Liver (tissue), 8 donors: ENCODE measurements at regions not wholly inside any gene's neighbourhood (a gene's known extent, or its start where the extent isn't known, plus 50 kb on each side); places are given as distances from the start of the nearest gene placed in this dataset.

Source experiments
- DNase-seq: peaks from one replicate; pipeline ENCODE4 v3.0.0-alpha.2; 2017; ENCODE audit warnings: low spot score
- H3K27ac ChIP-seq, 2 donors: one replicate each; pipeline ENCODE4 v1.7.0; 2013; ENCODE audit warnings: inconsistent platforms in 2 of 2, low read length in 2 of 2, control low read depth in 1 of 2, low read depth in 1 of 2, mild to moderate bottlenecking in 1 of 2
- H3K27me3 ChIP-seq, 4 donors: one replicate each; pipeline versions ENCODE4 v1.6.1 to v1.7.0; 2013; ENCODE audit warnings: low read length in 3 of 4, inconsistent platforms in 1 of 4, mild to moderate bottlenecking in 1 of 4, moderate library complexity in 1 of 4; ENCODE audit not compliant: control insufficient read depth in 4 of 4, insufficient read depth in 4 of 4
- H3K36me3 ChIP-seq, 4 donors: one replicate each; pipeline versions ENCODE4 v1.6.1 to v1.7.0; 2013; ENCODE audit warnings: low read length in 3 of 4, mild to moderate bottlenecking in 3 of 4, low read depth in 1 of 4, moderate library complexity in 1 of 4; ENCODE audit not compliant: control insufficient read depth in 4 of 4, insufficient read depth in 3 of 4
- H3K4me1 ChIP-seq, 4 donors: one replicate each; pipeline versions ENCODE4 v1.6.1 to v1.7.0; 2013; ENCODE audit warnings: low read length in 3 of 4, mild to moderate bottlenecking in 3 of 4, moderate library complexity in 1 of 4; ENCODE audit not compliant: control insufficient read depth in 4 of 4, insufficient read depth in 4 of 4
- H3K4me3 ChIP-seq, 3 donors: one replicate each; pipeline versions ENCODE4 v1.6.1 to v1.7.0; 2013; ENCODE audit warnings: low read length in 3 of 3, control low read depth in 1 of 3, low read depth in 1 of 3, mild to moderate bottlenecking in 1 of 3
- H3K9ac ChIP-seq, 2 donors: one replicate each; pipeline ENCODE4 v1.7.0; 2013; ENCODE audit warnings: low read length in 2 of 2, mild to moderate bottlenecking in 2 of 2, moderate library complexity in 2 of 2, control low read depth in 1 of 2, low read depth in 1 of 2
- H3K9me3 ChIP-seq, 4 donors: one replicate each; pipeline versions ENCODE4 v1.6.1 to v1.7.0; 2013; ENCODE audit warnings: low read length in 3 of 4; ENCODE audit not compliant: control insufficient read depth in 4 of 4
- EGR1 ChIP-seq, 2 donors: IDR thresholded peaks; 2 replicates each; pipeline ENCODE4 v1.6.1; 2016 to 2018; ENCODE audit warnings: antibody characterized with exemption in 2 of 2, low read depth in 2 of 2
- FOXA1 ChIP-seq: IDR thresholded peaks from 2 replicates; pipeline ENCODE4 v1.6.1; 2016; ENCODE audit warnings: antibody characterized with exemption
- FOXA2 ChIP-seq: IDR thresholded peaks from 2 replicates; pipeline ENCODE4 v1.6.1; 2016; ENCODE audit warnings: antibody characterized with exemption
- GABPA ChIP-seq, 2 donors: IDR thresholded peaks in 1 of 2; conservative IDR thresholded peaks in 1 of 2; 2 replicates each; pipeline ENCODE4 v1.6.1; 2016; ENCODE audit warnings: antibody characterized with exemption in 2 of 2, mild to moderate bottlenecking in 1 of 2, moderate library complexity in 1 of 2
- HNF4A ChIP-seq, 2 donors: conservative IDR thresholded peaks; 2 replicates each; pipeline ENCODE4 v1.6.1; 2016; ENCODE audit warnings: antibody characterized with exemption in 2 of 2, mild to moderate bottlenecking in 2 of 2
- JUND ChIP-seq, 2 donors: IDR thresholded peaks; 2 replicates each; pipeline ENCODE4 v1.6.1; 2016; ENCODE audit warnings: antibody characterized with exemption in 2 of 2
- NR2F2 ChIP-seq: IDR thresholded peaks from 2 replicates; pipeline ENCODE4 v1.6.1; 2016; ENCODE audit warnings: antibody characterized with exemption
- RAD21 ChIP-seq, 2 donors: IDR thresholded peaks; 2 replicates each; pipeline ENCODE4 v1.6.1; 2016; ENCODE audit warnings: antibody characterized with exemption in 2 of 2, mild to moderate bottlenecking in 2 of 2
- SP1 ChIP-seq: IDR thresholded peaks from 2 replicates; pipeline ENCODE4 v1.6.1; 2018; ENCODE audit warnings: antibody characterized with exemption, mild to moderate bottlenecking
- WGBS: extraction: QIAGEN DNeasy Blood & Tissue Kit; methylation state at CpG from one replicate; pipeline ENCODE4 v1.1.7; 2013; 5-methylcytosine and 5-hydroxymethylcytosine counted together
- TF ChIP-seq, protein P1 (sequence below): IDR thresholded peaks from 2 replicates; pipeline ENCODE4 v1.6.1; 2016; ENCODE audit warnings: antibody characterized with exemption
- TF ChIP-seq, protein P2 (sequence below): IDR thresholded peaks from 2 replicates; pipeline ENCODE4 v1.6.1; 2016; ENCODE audit warnings: antibody characterized with exemption
- TF ChIP-seq, protein P3 (sequence below): fragments of 150-350 bp; IDR thresholded peaks from 2 replicates; pipeline ENCODE4 v1.5.1; 2017; ENCODE audit warnings: improper control_type of control experiment, low read depth, low read length; ENCODE audit not compliant: missing input control
- TF ChIP-seq, protein P4 (sequence below): IDR thresholded peaks from 2 replicates; pipeline ENCODE4 v1.6.1; 2016; ENCODE audit warnings: antibody characterized with exemption, mild to moderate bottlenecking
- TF ChIP-seq, protein P5 (sequence below): IDR thresholded peaks from 2 replicates; pipeline ENCODE4 v1.6.1; 2016; ENCODE audit warnings: antibody characterized with exemption
- donor health status: healthy.
- donor health status: healthy.
- donor health status: healthy.
- donor health status: healthy.
- donor health status: healthy.

DNA sequence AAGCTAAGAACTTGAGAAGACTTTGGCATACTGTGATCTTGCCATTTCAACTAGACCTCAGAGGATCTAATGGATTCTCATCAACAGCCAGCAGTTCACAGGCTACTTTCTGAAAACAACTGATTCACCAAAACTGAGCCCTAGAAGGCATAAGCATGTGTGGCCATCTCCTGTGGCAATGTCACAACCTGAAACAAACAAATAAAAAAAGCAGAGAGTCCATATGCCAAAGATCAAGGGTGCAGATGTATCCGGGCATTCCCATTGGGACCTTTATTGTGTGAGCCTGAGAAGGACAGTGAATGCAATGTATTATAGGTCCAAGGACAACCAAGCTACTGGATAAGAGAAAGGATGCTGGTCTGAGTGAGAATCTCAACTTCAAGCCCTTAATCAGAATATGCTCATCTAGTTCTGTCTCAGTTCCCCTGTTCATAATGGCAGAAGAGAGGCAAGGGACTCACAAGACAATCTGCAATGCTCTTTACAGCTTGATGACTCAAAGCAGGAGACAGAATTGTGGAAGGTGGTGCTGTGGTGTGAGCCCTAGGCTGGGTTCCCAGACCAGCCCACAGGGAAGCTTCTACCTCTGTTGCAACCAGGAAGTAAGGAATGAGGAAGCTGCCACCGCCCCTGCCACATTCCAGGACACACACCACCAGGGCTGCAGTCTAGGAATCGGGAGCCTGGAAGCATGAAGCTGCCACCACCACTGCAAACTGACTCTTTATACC, 133.7 kb downstream of the RAP2A start:
- H3K36me3 ChIP-seq, result no peaks in the 10 kb centered on the region
- no peak overlapping the region for H3K9ac ChIP-seq
- WGBS, result 52% methylated on average over 3 of the region's 3 CpGs
- H3K27ac ChIP-seq, result no peak overlapping the region
- H3K27me3 ChIP-seq, result no peaks in the 10 kb centered on the region
- TF ChIP-seq FOXA2, result no peak
- no peak for TF ChIP-seq RAD21 (IDR thresholded peaks at IDR 0.05)
- TF ChIP-seq, protein P1, sequence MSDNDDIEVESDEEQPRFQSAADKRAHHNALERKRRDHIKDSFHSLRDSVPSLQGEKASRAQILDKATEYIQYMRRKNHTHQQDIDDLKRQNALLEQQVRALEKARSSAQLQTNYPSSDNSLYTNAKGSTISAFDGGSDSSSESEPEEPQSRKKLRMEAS, result no peak
- no peak for TF ChIP-seq FOXA1
- peak; percentile 27 to 39 for TF ChIP-seq HNF4A (conservative IDR thresholded peaks at IDR 0.05)
- TF ChIP-seq, protein P2, sequence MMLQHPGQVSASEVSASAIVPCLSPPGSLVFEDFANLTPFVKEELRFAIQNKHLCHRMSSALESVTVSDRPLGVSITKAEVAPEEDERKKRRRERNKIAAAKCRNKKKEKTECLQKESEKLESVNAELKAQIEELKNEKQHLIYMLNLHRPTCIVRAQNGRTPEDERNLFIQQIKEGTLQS, result no peak
- no peaks in the 10 kb centered on the region for H3K9me3 ChIP-seq
- H3K4me1 ChIP-seq, result peaks cover 0 to 4% (median 0%) of the 10 kb centered on the region in 4 donors
- H3K4me3 ChIP-seq, result no peak overlapping the region
- no peak for DNase-seq

DNA sequence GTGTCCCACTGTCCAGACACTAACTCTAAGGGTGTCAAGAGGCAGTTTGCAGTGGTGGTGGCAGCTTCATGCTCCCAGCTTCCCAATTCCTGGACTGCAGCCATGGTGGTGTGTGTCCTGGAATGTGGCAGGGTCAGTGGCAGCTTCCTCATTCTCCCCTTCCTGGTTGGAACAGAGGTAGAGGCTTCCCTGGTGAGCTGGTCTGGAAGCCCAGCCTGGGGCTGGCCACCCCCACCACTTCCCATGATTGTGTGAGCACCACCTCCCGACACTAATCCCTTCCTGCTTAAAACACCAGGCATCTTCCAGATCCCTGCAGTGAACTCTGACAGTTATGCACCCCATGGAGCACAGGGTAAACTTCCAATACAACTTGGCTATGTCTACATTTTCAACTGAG, 134.9 kb downstream of the RAP2A start:
- Histone ChIP-seq H3K27me3 (no peaks in the 10 kb centered on the region), H3K4me1 (peaks cover 0 to 4% (median 0%) of the 10 kb centered on the region in 4 donors), H3K36me3 (no peaks in the 10 kb centered on the region), H3K27ac (no peak overlapping the region), H3K4me3 (no peak overlapping the region), H3K9me3 (no peaks in the 10 kb centered on the region), H3K9ac (no peak overlapping the region)
- no peak for DNase-seq
- TF ChIP-seq NR2F2 (peak; percentile 15), EGR1 (IDR thresholded peaks at IDR 0.05; ENCODE audit: low read depth in 2 of 2) (peak in 1 of 2 donors; percentile 14), RAD21 (IDR thresholded peaks at IDR 0.05) (peak in 1 of 2 donors; percentile 6)
- TF ChIP-seq, protein P2, result no peak
- WGBS, result 79% methylated on average over 1 of the region's 1 CpG

DNA sequence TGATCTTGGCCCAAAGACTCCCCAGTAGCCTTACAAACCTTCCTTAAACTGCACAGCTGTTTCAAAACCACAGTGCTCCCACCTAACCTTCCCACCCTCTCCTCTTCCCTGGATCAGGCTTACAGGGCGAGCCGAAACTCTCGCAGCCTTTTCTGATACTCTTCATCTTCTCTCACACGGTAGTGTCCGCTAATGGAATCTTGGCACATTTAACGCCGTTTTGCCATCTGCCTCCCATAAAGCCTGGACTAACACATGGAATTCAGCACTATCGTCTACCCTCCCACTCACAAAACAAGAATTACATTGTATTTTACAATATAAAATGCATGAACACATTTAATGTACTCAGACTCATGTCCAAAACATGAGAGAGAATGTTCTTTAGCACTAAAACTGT, 135.9 kb downstream of the RAP2A start:
- Histone ChIP-seq H3K36me3 (no peaks in the 10 kb centered on the region), H3K27me3 (no peaks in the 10 kb centered on the region), H3K4me1 (peaks cover 0 to 4% (median 0%) of the 10 kb centered on the region in 4 donors), H3K4me3 (no peak overlapping the region), H3K9me3 (no peaks in the 10 kb centered on the region), H3K9ac (no peak overlapping the region), H3K27ac (no peak overlapping the region)
- no peak for TF ChIP-seq FOXA2
- no peak for DNase-seq
- 93% methylated on average over 8 of the region's 8 CpGs for WGBS

DNA sequence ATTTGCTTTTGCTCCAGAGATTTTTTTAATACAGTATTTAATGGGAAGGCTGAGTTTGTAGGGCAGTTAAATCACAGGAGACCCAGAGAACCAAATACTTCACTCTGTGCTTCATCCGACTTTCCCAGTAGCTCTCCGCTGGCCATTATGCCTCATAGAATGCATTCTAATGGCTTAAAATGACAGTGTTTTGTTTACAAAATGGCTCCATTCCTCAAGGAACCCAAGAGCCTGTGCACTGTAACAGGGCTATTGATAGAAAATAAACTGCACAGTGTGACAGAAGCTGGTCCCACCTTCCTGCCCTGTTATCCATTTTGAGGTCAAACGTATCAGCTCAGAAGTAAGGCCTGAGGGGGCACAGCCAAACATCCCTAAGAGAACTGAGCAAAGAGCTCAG, 136.5 kb downstream of the RAP2A start:
- H3K9ac ChIP-seq, result no peak overlapping the region
- H3K36me3 ChIP-seq, result no peaks in the 10 kb centered on the region
- no peaks in the 10 kb centered on the region for H3K27me3 ChIP-seq
- 85% methylated on average over 3 of the region's 3 CpGs for WGBS
- peaks cover 0 to 4% (median 0%) of the 10 kb centered on the region in 4 donors for H3K4me1 ChIP-seq
- no peak overlapping the region for H3K27ac ChIP-seq
- no peak overlapping the region for H3K4me3 ChIP-seq
- DNase-seq, result no peak
- no peaks in the 10 kb centered on the region for H3K9me3 ChIP-seq
- no peak for TF ChIP-seq FOXA1
- TF ChIP-seq GABPA (IDR thresholded peaks at IDR 0.05 in 1 of 2, conservative IDR thresholded peaks at IDR 0.05 in 1 of 2), result no peak
- TF ChIP-seq FOXA2, result no peak
- no peak for TF ChIP-seq SP1
- no peak for TF ChIP-seq HNF4A (conservative IDR thresholded peaks at IDR 0.05)
- no peak for TF ChIP-seq JUND (IDR thresholded peaks at IDR 0.05)
- TF ChIP-seq EGR1 (IDR thresholded peaks at IDR 0.05; ENCODE audit: low read depth in 2 of 2), result no peak
- TF ChIP-seq, protein P3, sequence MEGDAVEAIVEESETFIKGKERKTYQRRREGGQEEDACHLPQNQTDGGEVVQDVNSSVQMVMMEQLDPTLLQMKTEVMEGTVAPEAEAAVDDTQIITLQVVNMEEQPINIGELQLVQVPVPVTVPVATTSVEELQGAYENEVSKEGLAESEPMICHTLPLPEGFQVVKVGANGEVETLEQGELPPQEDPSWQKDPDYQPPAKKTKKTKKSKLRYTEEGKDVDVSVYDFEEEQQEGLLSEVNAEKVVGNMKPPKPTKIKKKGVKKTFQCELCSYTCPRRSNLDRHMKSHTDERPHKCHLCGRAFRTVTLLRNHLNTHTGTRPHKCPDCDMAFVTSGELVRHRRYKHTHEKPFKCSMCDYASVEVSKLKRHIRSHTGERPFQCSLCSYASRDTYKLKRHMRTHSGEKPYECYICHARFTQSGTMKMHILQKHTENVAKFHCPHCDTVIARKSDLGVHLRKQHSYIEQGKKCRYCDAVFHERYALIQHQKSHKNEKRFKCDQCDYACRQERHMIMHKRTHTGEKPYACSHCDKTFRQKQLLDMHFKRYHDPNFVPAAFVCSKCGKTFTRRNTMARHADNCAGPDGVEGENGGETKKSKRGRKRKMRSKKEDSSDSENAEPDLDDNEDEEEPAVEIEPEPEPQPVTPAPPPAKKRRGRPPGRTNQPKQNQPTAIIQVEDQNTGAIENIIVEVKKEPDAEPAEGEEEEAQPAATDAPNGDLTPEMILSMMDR, result no peak
- TF ChIP-seq, protein P4, sequence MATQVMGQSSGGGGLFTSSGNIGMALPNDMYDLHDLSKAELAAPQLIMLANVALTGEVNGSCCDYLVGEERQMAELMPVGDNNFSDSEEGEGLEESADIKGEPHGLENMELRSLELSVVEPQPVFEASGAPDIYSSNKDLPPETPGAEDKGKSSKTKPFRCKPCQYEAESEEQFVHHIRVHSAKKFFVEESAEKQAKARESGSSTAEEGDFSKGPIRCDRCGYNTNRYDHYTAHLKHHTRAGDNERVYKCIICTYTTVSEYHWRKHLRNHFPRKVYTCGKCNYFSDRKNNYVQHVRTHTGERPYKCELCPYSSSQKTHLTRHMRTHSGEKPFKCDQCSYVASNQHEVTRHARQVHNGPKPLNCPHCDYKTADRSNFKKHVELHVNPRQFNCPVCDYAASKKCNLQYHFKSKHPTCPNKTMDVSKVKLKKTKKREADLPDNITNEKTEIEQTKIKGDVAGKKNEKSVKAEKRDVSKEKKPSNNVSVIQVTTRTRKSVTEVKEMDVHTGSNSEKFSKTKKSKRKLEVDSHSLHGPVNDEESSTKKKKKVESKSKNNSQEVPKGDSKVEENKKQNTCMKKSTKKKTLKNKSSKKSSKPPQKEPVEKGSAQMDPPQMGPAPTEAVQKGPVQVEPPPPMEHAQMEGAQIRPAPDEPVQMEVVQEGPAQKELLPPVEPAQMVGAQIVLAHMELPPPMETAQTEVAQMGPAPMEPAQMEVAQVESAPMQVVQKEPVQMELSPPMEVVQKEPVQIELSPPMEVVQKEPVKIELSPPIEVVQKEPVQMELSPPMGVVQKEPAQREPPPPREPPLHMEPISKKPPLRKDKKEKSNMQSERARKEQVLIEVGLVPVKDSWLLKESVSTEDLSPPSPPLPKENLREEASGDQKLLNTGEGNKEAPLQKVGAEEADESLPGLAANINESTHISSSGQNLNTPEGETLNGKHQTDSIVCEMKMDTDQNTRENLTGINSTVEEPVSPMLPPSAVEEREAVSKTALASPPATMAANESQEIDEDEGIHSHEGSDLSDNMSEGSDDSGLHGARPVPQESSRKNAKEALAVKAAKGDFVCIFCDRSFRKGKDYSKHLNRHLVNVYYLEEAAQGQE, result no peak
- TF ChIP-seq, protein P5, sequence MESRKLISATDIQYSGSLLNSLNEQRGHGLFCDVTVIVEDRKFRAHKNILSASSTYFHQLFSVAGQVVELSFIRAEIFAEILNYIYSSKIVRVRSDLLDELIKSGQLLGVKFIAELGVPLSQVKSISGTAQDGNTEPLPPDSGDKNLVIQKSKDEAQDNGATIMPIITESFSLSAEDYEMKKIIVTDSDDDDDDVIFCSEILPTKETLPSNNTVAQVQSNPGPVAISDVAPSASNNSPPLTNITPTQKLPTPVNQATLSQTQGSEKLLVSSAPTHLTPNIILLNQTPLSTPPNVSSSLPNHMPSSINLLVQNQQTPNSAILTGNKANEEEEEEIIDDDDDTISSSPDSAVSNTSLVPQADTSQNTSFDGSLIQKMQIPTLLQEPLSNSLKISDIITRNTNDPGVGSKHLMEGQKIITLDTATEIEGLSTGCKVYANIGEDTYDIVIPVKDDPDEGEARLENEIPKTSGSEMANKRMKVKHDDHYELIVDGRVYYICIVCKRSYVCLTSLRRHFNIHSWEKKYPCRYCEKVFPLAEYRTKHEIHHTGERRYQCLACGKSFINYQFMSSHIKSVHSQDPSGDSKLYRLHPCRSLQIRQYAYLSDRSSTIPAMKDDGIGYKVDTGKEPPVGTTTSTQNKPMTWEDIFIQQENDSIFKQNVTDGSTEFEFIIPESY, result no peak
